GM12801 (cell line): ENCODE measurements at regions not wholly inside any gene's neighbourhood (a gene's known extent, or its start where the extent isn't known, plus 50 kb on each side); places are given as distances from the start of the nearest gene placed in this dataset.

Source experiments
- TF ChIP-seq, protein P1 (sequence below): IDR thresholded peaks from one replicate; pipeline ENCODE4 v1.5.1; 2011; ENCODE audit warnings: control low read depth; ENCODE audit not compliant: insufficient read length; ENCODE audit errors: extremely low read depth

GRCh38 chr13:73440296-73440895, 381.6 kb downstream of the KLF5 start:
- TF ChIP-seq, protein P1, sequence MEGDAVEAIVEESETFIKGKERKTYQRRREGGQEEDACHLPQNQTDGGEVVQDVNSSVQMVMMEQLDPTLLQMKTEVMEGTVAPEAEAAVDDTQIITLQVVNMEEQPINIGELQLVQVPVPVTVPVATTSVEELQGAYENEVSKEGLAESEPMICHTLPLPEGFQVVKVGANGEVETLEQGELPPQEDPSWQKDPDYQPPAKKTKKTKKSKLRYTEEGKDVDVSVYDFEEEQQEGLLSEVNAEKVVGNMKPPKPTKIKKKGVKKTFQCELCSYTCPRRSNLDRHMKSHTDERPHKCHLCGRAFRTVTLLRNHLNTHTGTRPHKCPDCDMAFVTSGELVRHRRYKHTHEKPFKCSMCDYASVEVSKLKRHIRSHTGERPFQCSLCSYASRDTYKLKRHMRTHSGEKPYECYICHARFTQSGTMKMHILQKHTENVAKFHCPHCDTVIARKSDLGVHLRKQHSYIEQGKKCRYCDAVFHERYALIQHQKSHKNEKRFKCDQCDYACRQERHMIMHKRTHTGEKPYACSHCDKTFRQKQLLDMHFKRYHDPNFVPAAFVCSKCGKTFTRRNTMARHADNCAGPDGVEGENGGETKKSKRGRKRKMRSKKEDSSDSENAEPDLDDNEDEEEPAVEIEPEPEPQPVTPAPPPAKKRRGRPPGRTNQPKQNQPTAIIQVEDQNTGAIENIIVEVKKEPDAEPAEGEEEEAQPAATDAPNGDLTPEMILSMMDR, result no peak

DNA sequence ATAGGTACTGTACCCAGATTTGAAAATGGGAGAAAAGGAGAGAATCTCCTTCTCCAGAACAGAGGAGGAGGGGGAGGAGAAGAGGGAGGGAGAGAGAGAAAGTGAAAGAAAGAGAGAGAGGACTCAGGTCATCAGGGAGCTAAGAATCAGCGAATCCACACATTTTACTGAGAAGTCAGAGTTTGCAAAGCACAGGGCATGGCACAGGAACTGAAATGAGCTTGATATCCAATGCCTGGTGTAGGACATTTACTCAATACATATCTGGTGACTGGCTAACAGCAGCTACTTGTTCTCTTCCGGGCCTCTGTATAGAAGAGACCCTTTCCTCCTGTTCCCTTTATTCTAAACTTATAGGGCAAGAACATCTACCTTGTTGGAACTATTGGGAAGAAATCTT, 375.1 kb downstream of the KLF5 start:
- TF ChIP-seq, protein P1, result no peak

GRCh38 chr13:73433458-73433857, 374.7 kb downstream of the KLF5 start:
- TF ChIP-seq, protein P1, result no peak

DNA sequence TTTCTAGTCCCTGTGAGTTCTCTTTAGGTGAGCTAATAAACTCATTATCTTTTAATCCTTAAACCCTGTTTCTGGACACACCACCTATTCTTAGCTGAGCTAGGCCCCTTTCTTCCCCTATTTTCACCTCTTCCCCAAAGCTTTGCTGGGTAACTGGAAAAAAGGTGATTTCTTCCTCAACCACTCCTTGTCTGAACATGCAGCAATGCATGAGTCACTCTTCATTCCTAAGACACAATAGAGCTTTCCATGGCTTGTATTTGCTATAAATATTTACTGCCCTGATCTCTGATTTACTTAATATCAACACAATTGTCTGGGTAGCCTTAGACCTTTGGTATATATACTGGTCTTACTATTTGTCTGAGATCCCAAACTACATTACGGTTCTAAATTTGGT, 370.9 kb downstream of the KLF5 start:
- TF ChIP-seq, protein P1, result no peak

DNA sequence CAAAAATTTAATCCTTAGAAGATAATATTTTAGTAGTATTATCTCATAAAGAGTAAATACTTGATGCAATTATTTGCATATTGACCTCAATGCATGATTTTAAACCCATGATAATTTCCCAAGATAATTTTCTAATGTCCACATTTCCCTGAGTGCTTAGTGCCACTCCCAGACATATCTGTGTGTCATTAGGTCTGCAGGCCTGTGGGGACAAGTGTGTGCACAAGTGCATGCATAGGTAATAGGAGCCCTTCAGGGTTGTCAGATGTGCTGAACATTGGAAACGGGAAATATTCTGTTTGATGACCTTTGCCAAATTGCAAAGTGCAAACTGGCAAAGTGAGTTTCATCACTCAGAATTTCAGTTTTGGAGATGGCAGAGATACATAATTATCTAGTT, 369.9 kb downstream of the KLF5 start:
- TF ChIP-seq, protein P1, result no peak

DNA sequence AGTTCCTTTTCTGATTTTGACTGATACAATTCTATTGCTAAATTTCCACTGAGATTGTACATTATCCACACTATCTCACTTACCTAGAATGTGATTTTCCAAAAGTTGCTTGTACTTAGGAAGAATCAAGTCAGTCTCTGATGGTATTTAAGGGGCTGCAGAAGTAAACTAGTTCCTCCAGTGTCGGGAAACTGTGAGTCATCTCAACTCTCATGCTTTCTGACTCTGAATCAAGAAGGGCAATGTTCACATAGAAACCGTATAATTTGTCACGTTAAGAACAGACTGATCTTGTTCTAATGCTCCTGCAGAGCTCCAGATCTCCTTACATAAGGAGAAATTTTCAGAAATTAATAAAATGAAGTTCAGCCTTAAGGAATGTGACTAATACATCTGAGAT, 369.3 kb downstream of the KLF5 start:
- TF ChIP-seq, protein P1, result no peak

DNA sequence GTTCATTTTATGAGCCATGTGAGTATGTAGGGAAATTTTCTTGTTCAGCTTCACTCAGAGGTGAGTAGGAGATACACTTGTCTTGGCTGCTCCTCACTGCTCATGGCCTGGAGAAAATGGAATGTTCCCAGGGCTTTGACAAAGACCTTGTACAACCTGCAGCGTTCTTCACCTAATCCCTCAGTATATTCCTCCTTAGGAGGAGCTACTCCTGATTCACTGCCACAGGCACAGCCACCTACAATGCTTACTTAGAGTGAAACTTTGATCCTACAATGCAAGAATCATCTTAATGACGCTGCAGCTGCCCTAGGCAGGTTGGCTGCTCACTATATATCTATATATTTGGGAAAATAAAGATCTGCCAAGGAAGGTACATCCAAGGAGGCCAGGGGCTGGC, 364.2 kb downstream of the KLF5 start:
- TF ChIP-seq, protein P1, result no peak
